ENCODE measurements at regions not wholly inside any gene's neighbourhood (a gene's known extent, or its start where the extent isn't known, plus 50 kb on each side); places are given as distances from the start of the nearest gene placed in this dataset.

GRCh38 chr5:167233507-167234220, 1057.8 kb upstream of the WWC1 start:
- H3K9ac ChIP-seq (ENCODE audit: low read length): no peak overlapping the region
- H3K27ac ChIP-seq (ENCODE audit: low read length): no peak overlapping the region
- no peaks in the 10 kb centered on the region for H3K4me1 ChIP-seq (ENCODE audit: control insufficient read depth, low read depth, low read length)
- no peaks in the 10 kb centered on the region for H3K27me3 ChIP-seq (ENCODE audit: control insufficient read depth, insufficient read depth, low read length)
- H3K36me3 ChIP-seq (ENCODE audit: control insufficient read depth, low read depth, low read length): no peaks in the 10 kb centered on the region
- no peaks in the 10 kb centered on the region for H3K9me3 ChIP-seq (ENCODE audit: control insufficient read depth, low read depth, low read length)
- H3K4me3 ChIP-seq (ENCODE audit: low read length): no peak overlapping the region

GRCh38 chr5:167241436-167242067, 1049.9 kb upstream of the WWC1 start:
- Histone ChIP-seq H3K27ac (ENCODE audit: low read length) (no peak overlapping the region), H3K9ac (ENCODE audit: low read length) (no peak overlapping the region), H3K9me3 (ENCODE audit: control insufficient read depth, low read depth, low read length) (no peaks in the 10 kb centered on the region), H3K27me3 (ENCODE audit: control insufficient read depth, insufficient read depth, low read length) (no peaks in the 10 kb centered on the region), H3K4me3 (ENCODE audit: low read length) (no peak overlapping the region), H3K4me1 (ENCODE audit: control insufficient read depth, low read depth, low read length) (no peaks in the 10 kb centered on the region), H3K36me3 (ENCODE audit: control insufficient read depth, low read depth, low read length) (no peaks in the 10 kb centered on the region)

GRCh38 chr5:167242701-167243100, 1048.7 kb upstream of the WWC1 start:
- H3K27ac ChIP-seq (ENCODE audit: low read length): no peak overlapping the region
- H3K9me3 ChIP-seq (ENCODE audit: control insufficient read depth, low read depth, low read length): no peaks in the 10 kb centered on the region
- no peak overlapping the region for H3K4me3 ChIP-seq (ENCODE audit: low read length)
- no peak overlapping the region for H3K9ac ChIP-seq (ENCODE audit: low read length)
- H3K36me3 ChIP-seq (ENCODE audit: control insufficient read depth, low read depth, low read length): no peaks in the 10 kb centered on the region
- no peaks in the 10 kb centered on the region for H3K27me3 ChIP-seq (ENCODE audit: control insufficient read depth, insufficient read depth, low read length)
- no peaks in the 10 kb centered on the region for H3K4me1 ChIP-seq (ENCODE audit: control insufficient read depth, low read depth, low read length)

GRCh38 chr5:167243463-167243862, 1048.0 kb upstream of the WWC1 start:
- Histone ChIP-seq H3K27me3 (ENCODE audit: control insufficient read depth, insufficient read depth, low read length) (no peaks in the 10 kb centered on the region), H3K27ac (ENCODE audit: low read length) (no peak overlapping the region), H3K9ac (ENCODE audit: low read length) (no peak overlapping the region), H3K4me3 (ENCODE audit: low read length) (no peak overlapping the region), H3K36me3 (ENCODE audit: control insufficient read depth, low read depth, low read length) (no peaks in the 10 kb centered on the region), H3K9me3 (ENCODE audit: control insufficient read depth, low read depth, low read length) (no peaks in the 10 kb centered on the region), H3K4me1 (ENCODE audit: control insufficient read depth, low read depth, low read length) (no peaks in the 10 kb centered on the region)

GRCh38 chr5:167244583-167244982, 1046.9 kb upstream of the WWC1 start:
- H3K9me3 ChIP-seq (ENCODE audit: control insufficient read depth, low read depth, low read length): no peaks in the 10 kb centered on the region
- no peak overlapping the region for H3K27ac ChIP-seq (ENCODE audit: low read length)
- no peaks in the 10 kb centered on the region for H3K27me3 ChIP-seq (ENCODE audit: control insufficient read depth, insufficient read depth, low read length)
- no peaks in the 10 kb centered on the region for H3K36me3 ChIP-seq (ENCODE audit: control insufficient read depth, low read depth, low read length)
- no peak overlapping the region for H3K4me3 ChIP-seq (ENCODE audit: low read length)
- no peak overlapping the region for H3K9ac ChIP-seq (ENCODE audit: low read length)
- no peaks in the 10 kb centered on the region for H3K4me1 ChIP-seq (ENCODE audit: control insufficient read depth, low read depth, low read length)

GRCh38 chr5:167245868-167246267, 1045.6 kb upstream of the WWC1 start:
- Histone ChIP-seq H3K4me3 (ENCODE audit: low read length) (no peak overlapping the region), H3K9ac (ENCODE audit: low read length) (no peak overlapping the region), H3K4me1 (ENCODE audit: control insufficient read depth, low read depth, low read length) (no peaks in the 10 kb centered on the region), H3K36me3 (ENCODE audit: control insufficient read depth, low read depth, low read length) (no peaks in the 10 kb centered on the region), H3K27ac (ENCODE audit: low read length) (no peak overlapping the region), H3K27me3 (ENCODE audit: control insufficient read depth, insufficient read depth, low read length) (no peaks in the 10 kb centered on the region), H3K9me3 (ENCODE audit: control insufficient read depth, low read depth, low read length) (no peaks in the 10 kb centered on the region)

- H3K27me3 ChIP-seq (ENCODE audit: control insufficient read depth, insufficient read depth, low read length): no peaks in the 10 kb centered on the region
- H3K27ac ChIP-seq (ENCODE audit: low read length): no peak overlapping the region
- no peak overlapping the region for H3K9ac ChIP-seq (ENCODE audit: low read length)
- no peaks in the 10 kb centered on the region for H3K4me1 ChIP-seq (ENCODE audit: control insufficient read depth, low read depth, low read length)
- no peaks in the 10 kb centered on the region for H3K36me3 ChIP-seq (ENCODE audit: control insufficient read depth, low read depth, low read length)
- H3K4me3 ChIP-seq (ENCODE audit: low read length): no peak overlapping the region
- no peaks in the 10 kb centered on the region for H3K9me3 ChIP-seq (ENCODE audit: control insufficient read depth, low read depth, low read length)
Observed at GRCh38 chr5:167247816-167248215, 1043.6 kb upstream of the WWC1 start.

GRCh38 chr5:167248257-167248656, 1043.2 kb upstream of the WWC1 start:
- no peaks in the 10 kb centered on the region for H3K36me3 ChIP-seq (ENCODE audit: control insufficient read depth, low read depth, low read length)
- H3K27ac ChIP-seq (ENCODE audit: low read length): no peak overlapping the region
- no peaks in the 10 kb centered on the region for H3K9me3 ChIP-seq (ENCODE audit: control insufficient read depth, low read depth, low read length)
- no peak overlapping the region for H3K4me3 ChIP-seq (ENCODE audit: low read length)
- no peaks in the 10 kb centered on the region for H3K4me1 ChIP-seq (ENCODE audit: control insufficient read depth, low read depth, low read length)
- H3K9ac ChIP-seq (ENCODE audit: low read length): no peak overlapping the region
- no peaks in the 10 kb centered on the region for H3K27me3 ChIP-seq (ENCODE audit: control insufficient read depth, insufficient read depth, low read length)

- H3K27ac ChIP-seq (ENCODE audit: low read length): no peak overlapping the region
- H3K9ac ChIP-seq (ENCODE audit: low read length): no peak overlapping the region
- no peaks in the 10 kb centered on the region for H3K36me3 ChIP-seq (ENCODE audit: control insufficient read depth, low read depth, low read length)
- no peaks in the 10 kb centered on the region for H3K27me3 ChIP-seq (ENCODE audit: control insufficient read depth, insufficient read depth, low read length)
- no peaks in the 10 kb centered on the region for H3K9me3 ChIP-seq (ENCODE audit: control insufficient read depth, low read depth, low read length)
- H3K4me3 ChIP-seq (ENCODE audit: low read length): no peak overlapping the region
- peaks cover 14% of the 10 kb centered on the region for H3K4me1 ChIP-seq (ENCODE audit: control insufficient read depth, low read depth, low read length)
Observed at GRCh38 chr5:167250996-167251395, 1040.4 kb upstream of the WWC1 start.

- H3K4me1 ChIP-seq (ENCODE audit: control insufficient read depth, low read depth, low read length): peaks cover 16% of the 10 kb centered on the region
- H3K9ac ChIP-seq (ENCODE audit: low read length): no peak overlapping the region
- H3K36me3 ChIP-seq (ENCODE audit: control insufficient read depth, low read depth, low read length): no peaks in the 10 kb centered on the region
- H3K27me3 ChIP-seq (ENCODE audit: control insufficient read depth, insufficient read depth, low read length): no peaks in the 10 kb centered on the region
- no peaks in the 10 kb centered on the region for H3K9me3 ChIP-seq (ENCODE audit: control insufficient read depth, low read depth, low read length)
- H3K27ac ChIP-seq (ENCODE audit: low read length): no peak overlapping the region
- no peak overlapping the region for H3K4me3 ChIP-seq (ENCODE audit: low read length)
Observed at GRCh38 chr5:167254132-167254531, 1037.3 kb upstream of the WWC1 start.

GRCh38 chr5:167255926-167256325, 1035.5 kb upstream of the WWC1 start:
- Histone ChIP-seq H3K9me3 (ENCODE audit: control insufficient read depth, low read depth, low read length) (no peaks in the 10 kb centered on the region), H3K27ac (ENCODE audit: low read length) (no peak overlapping the region), H3K9ac (ENCODE audit: low read length) (no peak overlapping the region)

GRCh38 chr5:167259806-167260205, 1031.6 kb upstream of the WWC1 start:
- Histone ChIP-seq H3K27ac (ENCODE audit: low read length) (no peak overlapping the region), H3K9me3 (ENCODE audit: control insufficient read depth, low read depth, low read length) (no peaks in the 10 kb centered on the region), H3K27me3 (ENCODE audit: control insufficient read depth, insufficient read depth, low read length) (no peaks in the 10 kb centered on the region), H3K4me1 (ENCODE audit: control insufficient read depth, low read depth, low read length) (peaks cover 5% of the 10 kb centered on the region), H3K4me3 (ENCODE audit: low read length) (no peak overlapping the region), H3K36me3 (ENCODE audit: control insufficient read depth, low read depth, low read length) (no peaks in the 10 kb centered on the region), H3K9ac (ENCODE audit: low read length) (no peak overlapping the region)

More at GRCh38 chr5:167255926-167256325, 1035.5 kb upstream of the WWC1 start:
- no peak overlapping the region for H3K4me3 ChIP-seq (ENCODE audit: low read length)
- H3K4me1 ChIP-seq (ENCODE audit: control insufficient read depth, low read depth, low read length): peaks cover 16% of the 10 kb centered on the region
- no peaks in the 10 kb centered on the region for H3K27me3 ChIP-seq (ENCODE audit: control insufficient read depth, insufficient read depth, low read length)
- no peaks in the 10 kb centered on the region for H3K36me3 ChIP-seq (ENCODE audit: control insufficient read depth, low read depth, low read length)
